HepG2 (cell line): ENCODE measurements at regions not wholly inside any gene's neighbourhood (a gene's known extent, or its start where the extent isn't known, plus 50 kb on each side); places are given as distances from the start of the nearest gene placed in this dataset.

Experiments used
- ATAC-seq: fragments of 200-7000 bp; cut with Tn5 transposase; 3 replicates; pipeline ENCODE4 v1.9.1; 2020; ENCODE audit warnings: mild to moderate bottlenecking, moderate library complexity
- BruUV-seq: library from RNA; stranded (reverse); fragments of 400-500 nt; replicated peaks from 2 replicates; lab custom pipeline; 2021; lab: Mats Ljungman, UMichigan
- CTCF ChIA-PET: fragments of 300-600 bp; formaldehyde crosslinking; extraction: SDS; loops from one replicate; lab custom pipeline; 2021; ENCODE audit warnings: low total read pairs, inconsistent platforms, low intra/inter-chr PET ratio; lab: Yijun Ruan, JAX
- POLR2A ChIA-PET: fragments of 350-600 bp; sonication (Branson Sonifier 250); formaldehyde crosslinking; loops from one replicate; lab custom pipeline; 2020; ENCODE audit warnings: antibody characterized with exemption, inconsistent platforms; lab: Yijun Ruan, JAX
- DNase-seq: peaks from one replicate; pipeline ENCODE4 v3.0.0-alpha.2; 2015; ENCODE audit warnings: low spot score
- FAIRE-seq: peaks from 3 replicates; lab custom pipeline; 2011; peaks lifted over from hg19 to GRCh38; lab: Jason Lieb, UNC
- H2AFZ ChIP-seq: one replicate; pipeline ENCODE4 v1.6.1; 2011; ENCODE audit warnings: low read length, inconsistent platforms
- H3K27ac ChIP-seq: fragments of 300-600 bp; 3 replicates; pipeline ENCODE4 v1.8.0; 2011; ENCODE audit warnings: mixed run types, mild to moderate bottlenecking, mixed read lengths, low read length, inconsistent platforms; ENCODE audit not compliant: insufficient read depth; ENCODE audit errors: extremely low read length
- H3K27me3 ChIP-seq, 2 experiments: fragments of 200-600 bp in 1 of 2; 2 replicates in 1 of 2; 3 replicates in 1 of 2; pipeline versions ENCODE4 v1.6.0 to v1.8.0; 2011; ENCODE audit warnings: low read length in 2 of 2, mild to moderate bottlenecking in 2 of 2, moderate library complexity in 2 of 2, inconsistent platforms in 1 of 2; ENCODE audit not compliant: insufficient read depth in 2 of 2, control insufficient read depth in 1 of 2
- H3K36me3 ChIP-seq, 2 experiments: fragments of 200-600 bp in 1 of 2; replicated peaks in 1 of 2; 2 replicates in 1 of 2; 3 replicates in 1 of 2; pipeline versions ENCODE4 v1.5.1 to v1.8.0; 2011; ENCODE audit warnings: low read length in 2 of 2, inconsistent platforms in 1 of 2; ENCODE audit not compliant: insufficient read depth in 2 of 2, control insufficient read depth in 1 of 2
- H3K4me1 ChIP-seq: 2 replicates; pipeline ENCODE4 v1.5.1; 2012; ENCODE audit warnings: low read length, inconsistent platforms; ENCODE audit not compliant: insufficient read depth
- H3K4me2 ChIP-seq: 2 replicates; pipeline ENCODE4 v1.6.0; 2011; ENCODE audit warnings: low read depth, low read length, inconsistent platforms
- H3K4me3 ChIP-seq, 3 experiments: fragments of 200-600 bp in 1 of 3; sonication (generic), shearing (Covaris generic) in 1 of 3; replicated peaks in 1 of 3; 2 replicates each; pipeline ENCODE4 v1.5.1; 2011 to 2016; ENCODE audit warnings: low read length in 3 of 3, inconsistent platforms in 2 of 3, low read depth in 2 of 3, mild to moderate bottlenecking in 2 of 3, control low read depth in 1 of 3, mixed read lengths in 1 of 3; ENCODE audit not compliant: insufficient read depth in 1 of 3
- H3K79me2 ChIP-seq: one replicate; pipeline ENCODE4 v1.6.1; 2011; ENCODE audit warnings: low read length, inconsistent platforms; ENCODE audit not compliant: insufficient read depth
- H3K9ac ChIP-seq: 2 replicates; pipeline ENCODE4 v1.6.0; 2011; ENCODE audit warnings: mild to moderate bottlenecking, low read depth, low read length, inconsistent platforms; ENCODE audit not compliant: insufficient read depth
- H3K9me3 ChIP-seq: 2 replicates; pipeline ENCODE4 v1.5.1; 2012; ENCODE audit warnings: mild to moderate bottlenecking, low read length
- H4K20me1 ChIP-seq: 2 replicates; pipeline ENCODE4 v1.6.0; 2011; ENCODE audit warnings: inconsistent platforms, mild to moderate bottlenecking, low read length, moderate library complexity; ENCODE audit not compliant: insufficient read depth
- CENPX ChIP-seq: sonication (generic); formaldehyde crosslinking; IDR thresholded peaks from 2 replicates; pipeline ENCODE4 v1.9.0; 2021; ENCODE audit warnings: mild to moderate bottlenecking, missing genetic modification reagents, moderate library complexity
- HMGA1 ChIP-seq: sonication (generic); formaldehyde crosslinking; conservative IDR thresholded peaks from 2 replicates; pipeline ENCODE4 v1.4.0; 2020; ENCODE audit warnings: missing genetic modification reagents
- ZNF224 ChIP-seq: sonication (generic); formaldehyde crosslinking; IDR thresholded peaks from 2 replicates; pipeline ENCODE4 v1.5.0; 2020; ENCODE audit warnings: mild to moderate bottlenecking, missing genetic modification reagents
- ZNF775 ChIP-seq: sonication (generic); formaldehyde crosslinking; IDR thresholded peaks from 2 replicates; pipeline ENCODE4 v1.4.0; 2020; ENCODE audit warnings: missing genetic modification reagents, mild to moderate bottlenecking, moderate library complexity, borderline replicate concordance
- ZSCAN30 ChIP-seq: sonication (generic); formaldehyde crosslinking; IDR thresholded peaks from 2 replicates; pipeline ENCODE4 v1.5.0; 2020; ENCODE audit warnings: mild to moderate bottlenecking, missing genetic modification reagents
- in situ Hi-C: cut with HindIII; loops from 2 replicates; pipeline ENCODE4 v1.10.0; 2017; ENCODE audit warnings: low pct_unique_long_range_greater_than_20kb; ENCODE audit not compliant: extremely low pct_ligation_motif_present
- intact Hi-C: fragments of 100-400 bp; cut with micrococcal nuclease; formaldehyde crosslinking; loops from one replicate; pipeline ENCODE4 v1.10.0; 2022; ENCODE audit not compliant: unreplicated experiment
- TF ChIP-seq, protein P1 (sequence below): IDR thresholded peaks from 2 replicates; pipeline ENCODE4 v1.6.1; 2016
- TF ChIP-seq, protein P2 (sequence below): sonication (generic); formaldehyde crosslinking; IDR thresholded peaks from 2 replicates; pipeline ENCODE4 v1.8.0; 2022; ENCODE audit warnings: missing genetic modification reagents, mild to moderate bottlenecking, inconsistent platforms, borderline replicate concordance
- TF ChIP-seq, protein P3 (sequence below): IDR thresholded peaks from 2 replicates; pipeline ENCODE4 v1.6.1; 2016; ENCODE audit warnings: control low read depth
- TF ChIP-seq, protein P4 (sequence below): sonication (generic); formaldehyde crosslinking; IDR thresholded peaks from 2 replicates; pipeline ENCODE4 v1.4.0; 2020; ENCODE audit warnings: missing genetic modification reagents, borderline replicate concordance
- TF ChIP-seq, protein P5 (sequence below): sonication (generic); formaldehyde crosslinking; IDR thresholded peaks from 2 replicates; pipeline ENCODE4 v1.8.1; 2023; ENCODE audit warnings: missing genetic modification reagents, inconsistent platforms, borderline replicate concordance

DNA sequence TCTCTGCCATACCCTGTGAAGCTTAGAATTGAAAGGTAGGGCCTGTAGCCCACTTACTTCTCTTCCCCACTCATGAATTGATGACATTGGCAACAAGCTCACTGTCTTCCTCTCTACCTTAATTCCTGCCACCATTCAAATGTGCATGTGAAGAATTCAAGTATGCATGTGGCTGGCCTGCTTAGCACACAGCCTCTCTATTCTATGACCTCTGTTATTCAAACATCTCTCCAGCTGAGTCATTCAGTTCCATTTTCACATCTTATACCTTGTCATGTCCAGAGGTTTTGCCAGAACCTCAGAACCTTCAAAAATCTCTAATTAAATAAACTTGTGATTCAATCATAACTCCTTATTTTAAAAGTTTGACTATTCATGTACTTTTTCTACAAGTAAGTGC is 114.7 kb upstream of the MAN2A1 start:
- intact Hi-C loops: no loop called here
- Histone ChIP-seq H3K9ac (no peak overlapping the region), H3K4me3 (no peak overlapping the region), H3K27ac (no peak overlapping the region), H4K20me1 (no peaks in the 10 kb centered on the region), H3K9me3 (no peaks in the 10 kb centered on the region), H3K27me3 (no peaks in the 10 kb centered on the region), H3K79me2 (no peaks in the 10 kb centered on the region), H3K4me1 (no peaks in the 10 kb centered on the region), H3K4me2 (no peak overlapping the region), H3K36me3 (no peaks in the 10 kb centered on the region), H2AFZ (no peak overlapping the region)
- ChIA-PET CTCF (no interaction called here), POLR2A (interaction anchor here (0.5 kb wide), 1 partner anchor 383 kb away, joined by 3 read pairs; no protein-coding TSS in a partner anchor)
- in situ Hi-C loops: no loop called here
- DNase-seq: no peak
- no peak for FAIRE-seq
- BruUV-seq: no TSS peak
- no peak for ATAC-seq
- TF ChIP-seq ZNF224 (CRISPR knock-in tag) (no peak), ZSCAN30 (no peak), HMGA1 (CRISPR knock-in tag) (no peak), ZNF775 (CRISPR knock-in tag) (no peak), CENPX (no peak)
- TF ChIP-seq, protein P1, sequence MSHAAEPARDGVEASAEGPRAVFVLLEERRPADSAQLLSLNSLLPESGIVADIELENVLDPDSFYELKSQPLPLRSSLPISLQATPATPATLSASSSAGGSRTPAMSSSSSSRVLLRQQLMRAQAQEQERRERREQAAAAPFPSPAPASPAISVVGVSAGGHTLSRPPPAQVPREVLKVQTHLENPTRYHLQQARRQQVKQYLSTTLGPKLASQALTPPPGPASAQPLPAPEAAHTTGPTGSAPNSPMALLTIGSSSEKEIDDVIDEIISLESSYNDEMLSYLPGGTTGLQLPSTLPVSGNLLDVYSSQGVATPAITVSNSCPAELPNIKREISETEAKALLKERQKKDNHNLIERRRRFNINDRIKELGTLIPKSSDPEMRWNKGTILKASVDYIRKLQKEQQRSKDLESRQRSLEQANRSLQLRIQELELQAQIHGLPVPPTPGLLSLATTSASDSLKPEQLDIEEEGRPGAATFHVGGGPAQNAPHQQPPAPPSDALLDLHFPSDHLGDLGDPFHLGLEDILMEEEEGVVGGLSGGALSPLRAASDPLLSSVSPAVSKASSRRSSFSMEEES (CRISPR knock-in tag): no peak
- TF ChIP-seq, protein P2, sequence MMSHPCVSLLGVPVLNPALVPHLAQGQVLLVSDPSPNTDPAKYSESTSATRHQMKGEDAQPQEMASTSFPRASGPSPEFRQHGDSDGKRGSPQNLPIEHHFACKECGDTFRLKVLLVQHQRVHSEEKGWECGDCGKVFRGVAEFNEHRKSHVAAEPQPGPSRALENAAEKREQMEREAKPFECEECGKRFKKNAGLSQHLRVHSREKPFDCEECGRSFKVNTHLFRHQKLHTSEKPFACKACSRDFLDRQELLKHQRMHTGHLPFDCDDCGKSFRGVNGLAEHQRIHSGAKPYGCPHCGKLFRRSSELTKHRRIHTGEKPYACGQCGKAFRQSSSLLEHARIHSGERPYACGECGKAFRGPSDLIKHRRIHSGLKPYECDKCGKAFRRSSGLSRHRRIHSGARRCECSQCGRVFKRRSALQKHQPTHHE (CRISPR knock-in tag): no peak
- TF ChIP-seq, protein P3, sequence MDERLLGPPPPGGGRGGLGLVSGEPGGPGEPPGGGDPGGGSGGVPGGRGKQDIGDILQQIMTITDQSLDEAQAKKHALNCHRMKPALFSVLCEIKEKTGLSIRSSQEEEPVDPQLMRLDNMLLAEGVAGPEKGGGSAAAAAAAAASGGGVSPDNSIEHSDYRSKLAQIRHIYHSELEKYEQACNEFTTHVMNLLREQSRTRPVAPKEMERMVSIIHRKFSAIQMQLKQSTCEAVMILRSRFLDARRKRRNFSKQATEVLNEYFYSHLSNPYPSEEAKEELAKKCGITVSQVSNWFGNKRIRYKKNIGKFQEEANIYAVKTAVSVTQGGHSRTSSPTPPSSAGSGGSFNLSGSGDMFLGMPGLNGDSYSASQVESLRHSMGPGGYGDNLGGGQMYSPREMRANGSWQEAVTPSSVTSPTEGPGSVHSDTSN (CRISPR knock-in tag): no peak
- TF ChIP-seq, protein P4, sequence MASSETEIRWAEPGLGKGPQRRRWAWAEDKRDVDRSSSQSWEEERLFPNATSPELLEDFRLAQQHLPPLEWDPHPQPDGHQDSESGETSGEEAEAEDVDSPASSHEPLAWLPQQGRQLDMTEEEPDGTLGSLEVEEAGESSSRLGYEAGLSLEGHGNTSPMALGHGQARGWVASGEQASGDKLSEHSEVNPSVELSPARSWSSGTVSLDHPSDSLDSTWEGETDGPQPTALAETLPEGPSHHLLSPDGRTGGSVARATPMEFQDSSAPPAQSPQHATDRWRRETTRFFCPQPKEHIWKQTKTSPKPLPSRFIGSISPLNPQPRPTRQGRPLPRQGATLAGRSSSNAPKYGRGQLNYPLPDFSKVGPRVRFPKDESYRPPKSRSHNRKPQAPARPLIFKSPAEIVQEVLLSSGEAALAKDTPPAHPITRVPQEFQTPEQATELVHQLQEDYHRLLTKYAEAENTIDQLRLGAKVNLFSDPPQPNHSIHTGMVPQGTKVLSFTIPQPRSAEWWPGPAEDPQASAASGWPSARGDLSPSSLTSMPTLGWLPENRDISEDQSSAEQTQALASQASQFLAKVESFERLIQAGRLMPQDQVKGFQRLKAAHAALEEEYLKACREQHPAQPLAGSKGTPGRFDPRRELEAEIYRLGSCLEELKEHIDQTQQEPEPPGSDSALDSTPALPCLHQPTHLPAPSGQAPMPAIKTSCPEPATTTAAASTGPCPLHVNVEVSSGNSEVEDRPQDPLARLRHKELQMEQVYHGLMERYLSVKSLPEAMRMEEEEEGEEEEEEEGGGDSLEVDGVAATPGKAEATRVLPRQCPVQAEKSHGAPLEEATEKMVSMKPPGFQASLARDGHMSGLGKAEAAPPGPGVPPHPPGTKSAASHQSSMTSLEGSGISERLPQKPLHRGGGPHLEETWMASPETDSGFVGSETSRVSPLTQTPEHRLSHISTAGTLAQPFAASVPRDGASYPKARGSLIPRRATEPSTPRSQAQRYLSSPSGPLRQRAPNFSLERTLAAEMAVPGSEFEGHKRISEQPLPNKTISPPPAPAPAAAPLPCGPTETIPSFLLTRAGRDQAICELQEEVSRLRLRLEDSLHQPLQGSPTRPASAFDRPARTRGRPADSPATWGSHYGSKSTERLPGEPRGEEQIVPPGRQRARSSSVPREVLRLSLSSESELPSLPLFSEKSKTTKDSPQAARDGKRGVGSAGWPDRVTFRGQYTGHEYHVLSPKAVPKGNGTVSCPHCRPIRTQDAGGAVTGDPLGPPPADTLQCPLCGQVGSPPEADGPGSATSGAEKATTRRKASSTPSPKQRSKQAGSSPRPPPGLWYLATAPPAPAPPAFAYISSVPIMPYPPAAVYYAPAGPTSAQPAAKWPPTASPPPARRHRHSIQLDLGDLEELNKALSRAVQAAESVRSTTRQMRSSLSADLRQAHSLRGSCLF (CRISPR knock-in tag): no peak
- TF ChIP-seq, protein P5, sequence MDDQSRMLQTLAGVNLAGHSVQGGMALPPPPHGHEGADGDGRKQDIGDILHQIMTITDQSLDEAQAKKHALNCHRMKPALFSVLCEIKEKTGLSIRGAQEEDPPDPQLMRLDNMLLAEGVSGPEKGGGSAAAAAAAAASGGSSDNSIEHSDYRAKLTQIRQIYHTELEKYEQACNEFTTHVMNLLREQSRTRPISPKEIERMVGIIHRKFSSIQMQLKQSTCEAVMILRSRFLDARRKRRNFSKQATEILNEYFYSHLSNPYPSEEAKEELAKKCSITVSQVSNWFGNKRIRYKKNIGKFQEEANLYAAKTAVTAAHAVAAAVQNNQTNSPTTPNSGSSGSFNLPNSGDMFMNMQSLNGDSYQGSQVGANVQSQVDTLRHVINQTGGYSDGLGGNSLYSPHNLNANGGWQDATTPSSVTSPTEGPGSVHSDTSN (CRISPR knock-in tag): no peak
